ENCODE measurements at regions not wholly inside any gene's neighbourhood (a gene's known extent, or its start where the extent isn't known, plus 50 kb on each side); places are given as distances from the start of the nearest gene placed in this dataset.

GRCh38 chr2:199581935-199582360 is 124.2 kb upstream of the SATB2 start:
- TF ChIP-seq TAF1 (IDR thresholded peaks at IDR 0.05; ENCODE audit: borderline replicate concordance, low read depth, low read length) (no peak), ELF1 (IDR thresholded peaks at IDR 0.05) (no peak), FOXM1 (IDR thresholded peaks at IDR 0.05; ENCODE audit: low read depth) (no peak), RFX5 (IDR thresholded peaks at IDR 0.05; ENCODE audit: low read length) (no peak), YY1 (IDR thresholded peaks at IDR 0.05; ENCODE audit: low read depth) (no peak), GATA2 (CRISPR knock-in tag; IDR thresholded peaks at IDR 0.05) (no peak), FOSL2 (IDR thresholded peaks at IDR 0.05; ENCODE audit: borderline replicate concordance, low read depth) (no peak), EZH2phosphoT487 (IDR thresholded peaks at IDR 0.05; ENCODE audit: borderline replicate concordance, low read depth) (no peak), SMC3 (IDR thresholded peaks at IDR 0.05; ENCODE audit: low read depth, low read length) (no peak), PBX3 (IDR thresholded peaks at IDR 0.05) (no peak)
- peak overlapping the region; percentile 32; the same call in 1 of the 2 replicates for H2AFZ ChIP-seq (ENCODE audit: low read depth)
- H3K79me2 ChIP-seq (ENCODE audit: insufficient read depth) = no peaks in the 10 kb centered on the region
- no peaks in the 10 kb centered on the region for H3K4me1 ChIP-seq (ENCODE audit: control insufficient read depth in 1 of 2, insufficient read depth in 2 of 2, low read depth in 1 of 2, low read length in 1 of 2)
- no peaks in the 10 kb centered on the region for H3K9me2 ChIP-seq
- 8% methylated on average over 9 of the region's 9 CpGs for WGBS (ENCODE audit: low lambda C conversion rate)
- peak overlapping the region; percentile 64 for H3K4me2 ChIP-seq
- no peak overlapping the region for H3K9ac ChIP-seq
- no peaks in the 10 kb centered on the region for H3F3A ChIP-seq (replicated peaks; ENCODE audit: insufficient read depth)
- H3K27me3 ChIP-seq (ENCODE audit: insufficient read depth) = peaks cover 33% of the 10 kb centered on the region; the same call in 1 of the 2 replicates
- H3K9me3 ChIP-seq = no peaks in the 10 kb centered on the region
- no peaks in the 10 kb centered on the region for H4K20me1 ChIP-seq (ENCODE audit: insufficient read depth)
- no peaks in the 10 kb centered on the region for H3K36me3 ChIP-seq (replicated peaks in 1 of 2; ENCODE audit: control insufficient read depth in 1 of 2, insufficient read depth in 2 of 2, low read length in 1 of 2)
- POLR2A ChIA-PET = no interaction called here
- CTCF ChIA-PET = interaction anchor here (0.6 kb wide), 1 partner anchor 252 kb away, joined by 3 read pairs; no protein-coding TSS in a partner anchor
- no peak overlapping the region for H3K27ac ChIP-seq (ENCODE audit: low read depth in 2 of 2, low read length in 1 of 2)
- no peak for DNase-seq
- H3K4me3 ChIP-seq (ENCODE audit: low read depth in 2 of 2, low read length in 1 of 2) = peak overlapping the region in 1 of 2 experiments; percentile 53; a peak in 1 of 4 replicates

GRCh38 chr2:199581408-199581807 is 123.7 kb upstream of the SATB2 start:
- Histone ChIP-seq H3K4me1 (ENCODE audit: control insufficient read depth in 1 of 2, insufficient read depth in 2 of 2, low read depth in 1 of 2, low read length in 1 of 2) (no peaks in the 10 kb centered on the region), H3K4me2 (peak overlapping the region; percentile 64), H2AFZ (ENCODE audit: low read depth) (peak overlapping the region; percentile 32; the same call in 1 of the 2 replicates), H3K9me2 (no peaks in the 10 kb centered on the region), H3K36me3 (replicated peaks in 1 of 2; ENCODE audit: control insufficient read depth in 1 of 2, insufficient read depth in 2 of 2, low read length in 1 of 2) (no peaks in the 10 kb centered on the region), H3K27me3 (ENCODE audit: insufficient read depth) (peaks cover 33% of the 10 kb centered on the region; the same call in 1 of the 2 replicates), H4K20me1 (ENCODE audit: insufficient read depth) (no peaks in the 10 kb centered on the region), H3K4me3 (ENCODE audit: low read depth in 2 of 2, low read length in 1 of 2) (peak overlapping the region in 1 of 2 experiments; percentile 53; a peak in 1 of 4 replicates), H3K9me3 (no peaks in the 10 kb centered on the region), H3K9ac (no peak overlapping the region), H3K27ac (ENCODE audit: low read depth in 2 of 2, low read length in 1 of 2) (no peak overlapping the region), H3F3A (replicated peaks; ENCODE audit: insufficient read depth) (no peaks in the 10 kb centered on the region), H3K79me2 (ENCODE audit: insufficient read depth) (no peaks in the 10 kb centered on the region)
- TF ChIP-seq TEAD4 (IDR thresholded peaks at IDR 0.05; ENCODE audit: borderline replicate concordance, insufficient read depth) (no peak), NFIC (IDR thresholded peaks at IDR 0.05; ENCODE audit: borderline replicate concordance) (no peak), USF1 (IDR thresholded peaks at IDR 0.05; ENCODE audit: borderline replicate concordance, low read depth) (no peak), RXRA (IDR thresholded peaks at IDR 0.05; ENCODE audit: borderline replicate concordance, low read depth) (no peak), ZBTB33 (IDR thresholded peaks at IDR 0.05; ENCODE audit: borderline replicate concordance, low read depth) (no peak), RCOR1 (IDR thresholded peaks at IDR 0.05; ENCODE audit: low read length) (no peak), PBX3 (IDR thresholded peaks at IDR 0.05) (no peak), MEF2A (IDR thresholded peaks at IDR 0.05; ENCODE audit: borderline replicate concordance, low read depth) (no peak), TCF12 (IDR thresholded peaks at IDR 0.05) (no peak)
- ChIA-PET POLR2A (no interaction called here), CTCF (interaction anchor here (0.6 to 0.8 kb wide), 2 partner anchors 110 to 253 kb away, joined by 3 read pairs; no protein-coding TSS in a partner anchor)
- DNase-seq = no peak
- 5% methylated on average over 4 of the region's 4 CpGs for WGBS (ENCODE audit: low lambda C conversion rate)

All from SK-N-SH (cell line).